ENCODE measurements at regions not wholly inside any gene's neighbourhood (a gene's known extent, or its start where the extent isn't known, plus 50 kb on each side); places are given as distances from the start of the nearest gene placed in this dataset.

DNA sequence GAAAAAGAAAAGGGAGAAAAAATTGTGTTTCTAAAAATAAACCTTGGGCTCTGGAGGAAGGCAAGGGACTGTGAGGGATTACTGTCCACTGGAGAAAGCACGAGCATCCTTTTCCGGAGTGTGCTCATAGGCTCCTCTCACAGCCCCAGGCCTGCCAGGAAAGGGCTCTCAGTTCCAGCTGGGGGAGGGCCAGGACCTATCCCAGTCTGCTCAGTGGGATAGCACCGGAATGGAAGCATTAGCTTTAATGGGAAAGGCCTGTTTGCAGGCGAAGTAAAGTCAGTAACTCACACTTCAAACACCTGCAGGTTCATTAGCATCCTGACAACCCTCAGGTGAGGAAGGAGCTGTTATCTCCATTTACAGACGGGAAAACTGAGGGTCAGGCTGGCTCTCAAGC lies 113.9 kb upstream of the USP24 start:
- TF ChIP-seq, protein P1, sequence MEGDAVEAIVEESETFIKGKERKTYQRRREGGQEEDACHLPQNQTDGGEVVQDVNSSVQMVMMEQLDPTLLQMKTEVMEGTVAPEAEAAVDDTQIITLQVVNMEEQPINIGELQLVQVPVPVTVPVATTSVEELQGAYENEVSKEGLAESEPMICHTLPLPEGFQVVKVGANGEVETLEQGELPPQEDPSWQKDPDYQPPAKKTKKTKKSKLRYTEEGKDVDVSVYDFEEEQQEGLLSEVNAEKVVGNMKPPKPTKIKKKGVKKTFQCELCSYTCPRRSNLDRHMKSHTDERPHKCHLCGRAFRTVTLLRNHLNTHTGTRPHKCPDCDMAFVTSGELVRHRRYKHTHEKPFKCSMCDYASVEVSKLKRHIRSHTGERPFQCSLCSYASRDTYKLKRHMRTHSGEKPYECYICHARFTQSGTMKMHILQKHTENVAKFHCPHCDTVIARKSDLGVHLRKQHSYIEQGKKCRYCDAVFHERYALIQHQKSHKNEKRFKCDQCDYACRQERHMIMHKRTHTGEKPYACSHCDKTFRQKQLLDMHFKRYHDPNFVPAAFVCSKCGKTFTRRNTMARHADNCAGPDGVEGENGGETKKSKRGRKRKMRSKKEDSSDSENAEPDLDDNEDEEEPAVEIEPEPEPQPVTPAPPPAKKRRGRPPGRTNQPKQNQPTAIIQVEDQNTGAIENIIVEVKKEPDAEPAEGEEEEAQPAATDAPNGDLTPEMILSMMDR (IDR thresholded peaks at IDR 0.05): no peak
- TF ChIP-seq POLR2A (IDR thresholded peaks at IDR 0.05) (no peak), EP300 (IDR thresholded peaks at IDR 0.05; ENCODE audit: low read depth) (no peak)
